Muscle of leg (tissue), 3 donors: ENCODE measurements at regions not wholly inside any gene's neighbourhood (a gene's known extent, or its start where the extent isn't known, plus 50 kb on each side); places are given as distances from the start of the nearest gene placed in this dataset.
A peak's percentile ranks its signal among the peaks of the same experiment; 100 is the strongest.

ENCODE experiments used
- DNase-seq: peaks from one replicate; pipeline ENCODE4 v3.0.0; 2013
- H3K27ac ChIP-seq: one replicate; pipeline ENCODE4 v1.5.1; 2013; ENCODE audit warnings: mild to moderate bottlenecking, low read length, control low read depth
- H3K27me3 ChIP-seq: one replicate; pipeline ENCODE4 v1.6.1; 2013; ENCODE audit warnings: low read length; ENCODE audit not compliant: control insufficient read depth, insufficient read depth
- H3K36me3 ChIP-seq: one replicate; pipeline ENCODE4 v1.6.1; 2013; ENCODE audit warnings: low read length; ENCODE audit not compliant: control insufficient read depth, insufficient read depth
- H3K4me1 ChIP-seq: one replicate; pipeline ENCODE4 v1.6.1; 2013; ENCODE audit warnings: low read length; ENCODE audit not compliant: control insufficient read depth, insufficient read depth
- H3K4me3 ChIP-seq: one replicate; pipeline ENCODE4 v1.5.1; 2013; ENCODE audit warnings: low read length, control low read depth
- H3K9me3 ChIP-seq: replicated peaks from 2 replicates; pipeline ENCODE4 v1.6.1; 2013; ENCODE audit warnings: low read depth, low read length; ENCODE audit not compliant: control insufficient read depth
- WGBS: methylation state at CpG from one replicate; pipeline ENCODE4 v1.1.5; 2013; ENCODE audit warnings: missing lambda C conversion rate; ENCODE audit not compliant: insufficient coverage; 5-methylcytosine and 5-hydroxymethylcytosine counted together

GRCh38 chr12:74980510-74980909, 229.1 kb downstream of the KCNC2 start:
- no peaks in the 10 kb centered on the region for H3K27me3 ChIP-seq
- H3K36me3 ChIP-seq = no peaks in the 10 kb centered on the region
- 11% methylated on average over 1 of the region's 4 CpGs for WGBS
- no peaks in the 10 kb centered on the region for H3K4me1 ChIP-seq
- no peaks in the 10 kb centered on the region for H3K9me3 ChIP-seq
- H3K27ac ChIP-seq = no peak overlapping the region
- DNase-seq = peak; percentile 77
- H3K4me3 ChIP-seq = no peak overlapping the region

GRCh38 chr12:74981541-74981940, 228.1 kb downstream of the KCNC2 start:
- Histone ChIP-seq H3K27me3 (no peaks in the 10 kb centered on the region), H3K36me3 (no peaks in the 10 kb centered on the region), H3K4me1 (no peaks in the 10 kb centered on the region), H3K4me3 (no peak overlapping the region), H3K9me3 (no peaks in the 10 kb centered on the region), H3K27ac (no peak overlapping the region)
- DNase-seq = no peak
- no CpG with 5 or more reads among the region's 1 CpG for WGBS

GRCh38 chr12:74983917-74984316, 225.7 kb downstream of the KCNC2 start:
- H3K36me3 ChIP-seq = no peaks in the 10 kb centered on the region
- H3K27ac ChIP-seq = no peak overlapping the region
- no peak for DNase-seq
- H3K9me3 ChIP-seq = no peaks in the 10 kb centered on the region
- no peaks in the 10 kb centered on the region for H3K4me1 ChIP-seq
- H3K27me3 ChIP-seq = no peaks in the 10 kb centered on the region
- WGBS = no CpG with 5 or more reads among the region's 3 CpGs
- no peak overlapping the region for H3K4me3 ChIP-seq

- H3K27me3 ChIP-seq = no peaks in the 10 kb centered on the region
- no peak for DNase-seq
- no peak overlapping the region for H3K4me3 ChIP-seq
- no peak overlapping the region for H3K27ac ChIP-seq
- 80% methylated on average over 1 of the region's 4 CpGs for WGBS
- no peaks in the 10 kb centered on the region for H3K36me3 ChIP-seq
- no peaks in the 10 kb centered on the region for H3K4me1 ChIP-seq
- no peaks in the 10 kb centered on the region for H3K9me3 ChIP-seq
These were observed 225.0 kb downstream of the KCNC2 start for GRCh38 chr12:74984631-74985030.

GRCh38 chr12:74985293-74985985, 224.2 kb downstream of the KCNC2 start:
- no peaks in the 10 kb centered on the region for H3K27me3 ChIP-seq
- no peaks in the 10 kb centered on the region for H3K36me3 ChIP-seq
- no peak overlapping the region for H3K27ac ChIP-seq
- WGBS = 89% methylated on average over 11 of the region's 11 CpGs
- no peaks in the 10 kb centered on the region for H3K9me3 ChIP-seq
- H3K4me3 ChIP-seq = no peak overlapping the region
- H3K4me1 ChIP-seq = no peaks in the 10 kb centered on the region
- no peak for DNase-seq

- Histone ChIP-seq H3K9me3 (no peaks in the 10 kb centered on the region), H3K4me1 (no peaks in the 10 kb centered on the region), H3K4me3 (no peak overlapping the region), H3K36me3 (no peaks in the 10 kb centered on the region), H3K27me3 (no peaks in the 10 kb centered on the region), H3K27ac (no peak overlapping the region)
- DNase-seq = peak; percentile 22
- 86% methylated on average over 2 of the region's 5 CpGs for WGBS
These were observed 223.7 kb downstream of the KCNC2 start for GRCh38 chr12:74985986-74986319.

GRCh38 chr12:74988156-74988555, 221.5 kb downstream of the KCNC2 start:
- DNase-seq = no peak

More at GRCh38 chr12:74988156-74988555, 221.5 kb downstream of the KCNC2 start:
- Histone ChIP-seq H3K9me3 (no peaks in the 10 kb centered on the region), H3K4me1 (no peaks in the 10 kb centered on the region), H3K27ac (no peak overlapping the region), H3K27me3 (no peaks in the 10 kb centered on the region), H3K4me3 (no peak overlapping the region), H3K36me3 (no peaks in the 10 kb centered on the region)
